ENCODE measurements at regions not wholly inside any gene's neighbourhood (a gene's known extent, or its start where the extent isn't known, plus 50 kb on each side); places are given as distances from the start of the nearest gene placed in this dataset.

DNA sequence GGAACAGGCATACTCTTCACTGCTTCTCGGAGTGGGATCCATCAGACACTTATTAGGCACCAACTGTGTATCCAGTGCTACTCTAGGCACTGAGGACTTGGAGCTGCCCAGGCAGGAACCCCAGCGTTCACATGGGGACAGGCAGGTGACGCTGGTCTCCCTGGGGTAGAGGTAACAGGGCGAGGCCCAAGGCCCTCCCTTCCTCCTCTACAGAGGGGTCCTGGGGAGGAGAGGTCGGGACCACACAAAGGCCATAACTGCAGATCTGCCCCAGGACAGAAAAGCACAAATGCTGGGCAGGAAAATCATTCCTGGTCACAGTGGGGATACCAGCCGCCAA, 262.2 kb downstream of the BRD1 start:
- no peak for ATAC-seq
- Mint-ChIP-seq H3K4me1 (ENCODE audit: low read depth) (no peaks in the 10 kb centered on the region), H3K9me3 (peaks cover 5% of the 10 kb centered on the region), H3K4me3 (no peak overlapping the region), H3K36me3 (ENCODE audit: insufficient read depth) (peaks cover 9% of the 10 kb centered on the region), H3K27me3 (ENCODE audit: low read depth) (no peaks in the 10 kb centered on the region)
- DNase-seq = no peak

DNA sequence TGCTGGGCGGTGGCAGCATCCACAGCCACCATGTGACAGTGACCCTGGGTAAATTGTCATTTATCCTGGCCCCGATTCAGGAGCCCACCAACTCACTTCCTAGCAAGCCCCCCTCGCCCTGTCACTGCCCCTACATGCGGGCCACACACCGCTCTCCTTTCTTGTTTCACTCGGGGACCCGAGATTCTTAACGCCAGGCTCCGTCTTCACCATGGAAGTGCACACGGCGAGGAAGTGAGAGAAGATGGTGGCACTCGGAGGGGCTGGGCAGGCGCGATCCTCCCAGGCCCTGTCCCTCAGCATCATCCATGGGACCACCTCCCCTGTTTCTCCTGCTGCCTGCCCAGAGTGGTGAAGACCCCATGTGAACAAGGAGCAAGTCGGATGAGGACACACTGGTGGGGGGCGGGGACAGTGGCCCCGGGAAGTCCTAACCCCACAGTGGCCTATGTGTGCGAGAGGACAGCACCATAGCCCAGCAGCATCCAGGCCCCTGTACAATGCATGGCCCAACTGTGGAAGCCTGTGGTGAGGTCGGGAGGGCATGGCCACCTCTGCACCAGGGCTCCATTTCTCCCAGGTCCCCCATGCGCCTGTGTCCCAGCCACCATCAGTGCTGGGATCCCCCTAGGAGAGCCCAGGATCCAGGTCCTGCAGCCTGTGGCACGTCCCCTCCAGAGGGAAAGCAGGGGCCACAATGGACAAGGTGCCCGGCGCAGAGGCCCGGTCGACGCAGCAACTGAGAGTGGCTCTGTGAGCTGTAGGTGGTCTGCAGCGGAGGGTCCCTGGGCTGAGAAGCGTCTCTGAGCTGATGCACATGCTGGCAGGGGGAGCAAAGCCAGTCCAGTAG, 262.8 kb downstream of the BRD1 start:
- Mint-ChIP-seq H3K4me3 (no peak overlapping the region), H3K9me3 (peaks cover 5% of the 10 kb centered on the region), H3K36me3 (ENCODE audit: insufficient read depth) (peaks cover 10% of the 10 kb centered on the region), H3K27me3 (ENCODE audit: low read depth) (no peaks in the 10 kb centered on the region), H3K4me1 (ENCODE audit: low read depth) (no peaks in the 10 kb centered on the region)
- DNase-seq (no peak), ATAC-seq (no peak)

DNA sequence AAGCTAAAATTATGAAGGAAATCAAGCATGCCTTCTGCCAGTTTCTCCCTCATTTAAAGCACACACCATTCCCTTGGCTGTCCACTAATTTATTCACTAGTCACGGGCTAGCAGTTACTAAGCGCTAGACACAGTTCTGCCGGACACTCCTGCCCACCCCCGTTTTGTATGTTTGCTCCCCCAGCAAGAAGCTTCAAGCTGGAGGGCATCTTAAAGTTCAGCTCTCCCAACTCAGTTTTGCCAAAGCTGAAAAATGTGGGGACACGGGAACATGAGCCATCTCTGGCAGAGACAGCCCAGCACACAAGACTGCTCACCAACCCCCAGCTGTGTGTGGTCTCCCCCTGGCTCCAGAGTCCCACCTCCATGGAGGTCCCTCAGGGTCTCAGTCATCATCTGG, 263.6 kb downstream of the BRD1 start:
- no peak for DNase-seq
- no peaks in the 10 kb centered on the region for H3K27me3 Mint-ChIP-seq (ENCODE audit: low read depth)
- no peak for ATAC-seq
- no peak overlapping the region for H3K4me3 Mint-ChIP-seq
- no peaks in the 10 kb centered on the region for H3K4me1 Mint-ChIP-seq (ENCODE audit: low read depth)
- peaks cover 5% of the 10 kb centered on the region for H3K9me3 Mint-ChIP-seq
- H3K36me3 Mint-ChIP-seq (ENCODE audit: insufficient read depth) = peaks cover 10% of the 10 kb centered on the region

DNA sequence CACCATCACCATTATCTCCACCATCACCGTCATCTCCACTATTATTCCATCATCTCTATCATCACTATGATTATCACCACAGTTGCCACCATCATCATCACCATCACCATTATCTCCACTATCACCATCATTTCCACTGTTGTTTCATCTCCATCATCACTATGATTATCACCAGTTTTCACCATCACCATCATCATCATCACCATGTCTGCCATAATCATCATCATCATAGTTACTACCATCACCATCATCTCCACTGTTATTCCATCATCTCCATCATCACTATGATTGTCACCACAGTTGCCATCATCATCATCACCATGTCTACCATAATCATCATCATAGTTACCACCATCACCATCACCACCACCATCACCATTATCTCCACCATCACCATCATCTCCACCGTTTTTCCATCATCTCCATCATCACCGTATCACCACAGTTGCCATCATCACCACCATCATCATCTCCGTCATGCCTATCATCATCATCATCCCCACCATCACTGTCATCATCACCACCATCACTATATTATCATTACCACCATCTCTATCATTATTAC, 264.9 kb downstream of the BRD1 start:
- Mint-ChIP-seq H3K36me3 (ENCODE audit: insufficient read depth) (peaks cover 16% of the 10 kb centered on the region), H3K4me1 (ENCODE audit: low read depth) (no peaks in the 10 kb centered on the region), H3K9me3 (peaks cover 13% of the 10 kb centered on the region), H3K4me3 (no peak overlapping the region), H3K27me3 (ENCODE audit: low read depth) (no peaks in the 10 kb centered on the region)
- no peak for ATAC-seq
- DNase-seq = no peak

DNA sequence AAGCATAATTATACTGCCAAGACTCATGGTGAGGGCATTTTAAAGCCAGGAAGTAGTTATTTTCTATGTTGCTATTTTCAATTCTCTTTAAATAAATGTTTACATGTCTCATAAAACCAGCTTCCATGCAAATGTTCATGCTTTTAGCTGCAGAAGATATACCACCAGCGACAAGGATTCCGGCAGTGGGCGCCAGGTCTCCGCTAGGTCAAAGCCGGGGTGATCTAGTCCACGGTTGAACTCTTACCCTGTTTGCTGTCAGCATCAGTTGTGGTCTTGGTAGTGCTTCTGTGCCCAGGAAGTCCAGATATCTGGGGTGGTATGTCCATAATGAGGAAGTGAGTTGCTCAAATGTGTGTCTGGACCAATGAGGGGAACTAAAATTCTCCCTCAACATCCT, 265.7 kb downstream of the BRD1 start:
- H3K36me3 Mint-ChIP-seq (ENCODE audit: insufficient read depth) = peaks cover 16% of the 10 kb centered on the region
- H3K27me3 Mint-ChIP-seq (ENCODE audit: low read depth) = no peaks in the 10 kb centered on the region
- no peaks in the 10 kb centered on the region for H3K4me1 Mint-ChIP-seq (ENCODE audit: low read depth)
- ATAC-seq (no peak), DNase-seq (no peak)
- no peak overlapping the region for H3K4me3 Mint-ChIP-seq
- peaks cover 13% of the 10 kb centered on the region for H3K9me3 Mint-ChIP-seq

DNA sequence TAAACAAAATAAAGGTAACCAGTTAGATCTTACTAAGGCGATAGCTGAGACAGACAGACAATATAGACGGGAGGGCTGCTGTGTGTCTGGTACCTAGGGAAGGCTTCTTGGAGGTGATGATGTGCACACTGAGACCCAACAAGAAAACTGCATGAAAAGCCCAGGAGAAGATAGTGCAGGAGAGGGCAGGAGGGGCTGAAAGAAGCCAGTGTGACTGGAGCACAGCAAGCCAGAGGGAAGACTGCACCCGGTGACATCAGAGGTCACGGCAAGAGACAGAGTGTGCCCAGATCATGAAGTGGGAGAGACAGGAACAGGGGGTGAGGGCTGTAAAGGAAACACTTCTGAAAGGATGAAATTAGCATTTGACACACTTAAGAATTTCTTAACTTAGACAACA, 266.3 kb downstream of the BRD1 start:
- peaks cover 16% of the 10 kb centered on the region for H3K36me3 Mint-ChIP-seq (ENCODE audit: insufficient read depth)
- DNase-seq (no peak), ATAC-seq (no peak)
- no peak overlapping the region for H3K4me3 Mint-ChIP-seq
- peaks cover 13% of the 10 kb centered on the region for H3K9me3 Mint-ChIP-seq
- H3K4me1 Mint-ChIP-seq (ENCODE audit: low read depth) = no peaks in the 10 kb centered on the region
- no peaks in the 10 kb centered on the region for H3K27me3 Mint-ChIP-seq (ENCODE audit: low read depth)

DNA sequence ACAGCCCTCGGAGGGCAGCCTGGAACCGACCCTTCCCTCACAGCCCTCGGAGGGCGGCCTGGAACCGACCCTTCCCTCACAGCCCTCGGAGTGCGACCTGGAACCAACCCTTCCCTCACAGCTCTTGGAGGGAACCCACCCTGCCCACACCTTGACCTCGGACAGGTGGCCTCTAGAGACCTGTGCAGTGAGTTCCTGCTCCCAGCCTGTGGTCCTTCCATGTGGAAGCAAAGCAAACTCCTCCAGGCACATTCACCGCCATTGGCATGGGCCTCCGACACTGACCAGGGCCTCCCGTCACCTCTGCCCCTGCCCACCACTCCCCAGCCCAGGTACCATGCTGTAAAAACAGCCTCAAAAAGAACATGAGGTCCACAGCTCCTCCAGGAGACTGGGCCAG, 272.1 kb downstream of the BRD1 start:
- no peaks in the 10 kb centered on the region for H3K4me1 Mint-ChIP-seq (ENCODE audit: low read depth)
- no peak for DNase-seq
- peaks cover 16% of the 10 kb centered on the region for H3K36me3 Mint-ChIP-seq (ENCODE audit: insufficient read depth)

DNA sequence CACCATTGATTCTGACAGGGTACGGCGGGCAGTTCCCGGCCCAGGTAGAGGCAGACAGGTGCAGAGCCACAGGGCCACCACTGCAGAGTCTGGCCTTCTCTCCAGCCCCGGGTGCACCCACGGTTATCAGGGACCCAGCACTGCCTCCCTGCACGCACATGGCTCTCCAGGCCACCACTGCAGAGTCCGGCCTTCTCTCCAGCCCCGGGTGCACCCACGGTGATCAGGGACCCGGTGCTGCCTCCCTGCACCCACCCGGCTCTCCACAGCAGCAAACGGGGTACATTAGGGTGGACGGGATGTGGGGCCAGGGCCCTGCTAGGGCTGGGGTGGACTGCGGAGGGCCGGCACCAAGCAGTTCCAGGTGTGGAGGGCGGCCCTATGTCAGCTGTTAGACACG, 272.9 kb downstream of the BRD1 start:
- no peak overlapping the region for H3K4me3 Mint-ChIP-seq
- DNase-seq (no peak), ATAC-seq (no peak)
- no peaks in the 10 kb centered on the region for H3K27me3 Mint-ChIP-seq (ENCODE audit: low read depth)
- peaks cover 8% of the 10 kb centered on the region for H3K9me3 Mint-ChIP-seq
- H3K36me3 Mint-ChIP-seq (ENCODE audit: insufficient read depth) = peaks cover 14% of the 10 kb centered on the region
- H3K4me1 Mint-ChIP-seq (ENCODE audit: low read depth) = no peaks in the 10 kb centered on the region

More for the DNA sequence above, 272.1 kb downstream of the BRD1 start:
- H3K4me3 Mint-ChIP-seq = no peak overlapping the region
- H3K27me3 Mint-ChIP-seq (ENCODE audit: low read depth) = no peaks in the 10 kb centered on the region
- ATAC-seq = no peak
- H3K9me3 Mint-ChIP-seq = peaks cover 8% of the 10 kb centered on the region

DNA sequence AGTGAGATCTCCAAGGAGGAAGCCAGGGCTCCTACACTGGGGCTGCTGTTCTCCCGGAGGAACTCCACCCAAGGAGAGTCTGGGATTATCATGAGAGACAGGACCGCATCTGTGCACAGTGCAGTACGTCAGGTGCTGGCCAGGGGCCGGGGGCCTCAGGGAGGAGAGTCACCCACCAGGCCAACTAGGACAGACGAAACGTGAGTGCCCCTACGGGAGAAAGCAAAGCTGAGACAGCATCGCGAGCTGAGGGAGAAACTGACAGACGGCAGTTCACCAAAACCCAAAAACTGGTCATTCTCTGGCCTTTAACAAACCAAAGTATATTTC, 273.4 kb downstream of the BRD1 start:
- peaks cover 14% of the 10 kb centered on the region for H3K36me3 Mint-ChIP-seq (ENCODE audit: insufficient read depth)
- no peaks in the 10 kb centered on the region for H3K27me3 Mint-ChIP-seq (ENCODE audit: low read depth)
- no peaks in the 10 kb centered on the region for H3K4me1 Mint-ChIP-seq (ENCODE audit: low read depth)
- no peak overlapping the region for H3K4me3 Mint-ChIP-seq
- no peak for DNase-seq
- peaks cover 8% of the 10 kb centered on the region for H3K9me3 Mint-ChIP-seq
- ATAC-seq = no peak

DNA sequence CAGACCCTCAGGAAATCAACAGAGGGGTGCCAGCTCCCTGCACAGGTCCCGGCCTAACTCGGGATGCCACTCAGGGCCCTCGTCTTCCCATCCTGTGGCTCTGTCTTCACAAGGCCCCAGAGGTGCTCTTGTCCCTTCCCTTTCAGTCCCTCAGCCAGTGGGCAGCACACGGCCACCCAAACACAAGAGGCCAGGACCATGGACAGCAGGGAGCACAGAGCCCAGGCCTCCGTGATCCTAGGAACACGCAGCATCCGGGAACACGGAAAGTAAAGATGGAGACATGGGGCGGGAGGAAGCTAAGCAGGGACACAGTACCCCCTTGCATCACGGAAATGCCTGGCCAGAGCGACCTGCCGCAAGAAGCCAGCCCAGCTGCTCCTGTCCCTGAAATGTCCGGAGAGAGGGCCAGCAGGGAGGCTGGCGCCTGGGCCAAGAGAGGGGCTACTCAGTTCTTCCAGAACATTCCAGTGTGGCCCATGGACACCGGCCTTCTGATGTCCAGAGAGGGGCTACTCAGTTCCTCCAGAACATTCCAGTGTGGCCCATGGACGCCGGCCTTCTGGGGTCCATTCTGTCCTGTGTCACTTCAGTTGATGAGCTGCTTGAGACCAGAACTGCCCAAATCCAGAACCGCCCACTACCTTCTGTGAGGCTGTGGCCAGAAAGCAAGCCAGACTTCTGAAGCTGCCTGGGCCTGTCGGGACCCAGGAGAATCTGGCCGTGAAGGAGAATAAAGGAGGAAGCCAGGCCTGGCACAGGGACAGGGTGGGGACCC, 274.0 kb downstream of the BRD1 start:
- peaks cover 6% of the 10 kb centered on the region for H3K9me3 Mint-ChIP-seq

DNA sequence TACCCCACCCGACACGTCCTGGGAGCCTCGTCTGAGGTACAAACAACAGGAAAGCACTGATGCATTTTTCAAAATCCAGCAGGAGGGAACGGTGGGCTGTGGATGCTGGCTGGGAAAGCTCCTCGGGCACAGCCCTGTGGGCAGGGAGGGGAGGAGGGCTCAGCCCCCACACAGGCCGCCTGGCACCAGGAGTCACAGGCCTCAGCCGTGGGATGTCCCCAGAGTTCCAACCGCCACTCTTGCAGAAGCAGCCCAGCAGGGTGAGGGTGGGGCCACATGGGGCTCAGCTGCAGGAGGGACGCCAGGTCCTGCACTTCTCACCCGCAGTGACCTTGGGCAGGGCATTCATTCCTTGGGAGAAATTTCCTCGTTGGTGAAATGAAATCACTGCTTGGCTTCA, 274.6 kb downstream of the BRD1 start:
- ATAC-seq (no peak), DNase-seq (no peak)
- peaks cover 6% of the 10 kb centered on the region for H3K36me3 Mint-ChIP-seq (ENCODE audit: insufficient read depth)
- H3K4me1 Mint-ChIP-seq (ENCODE audit: low read depth) = no peaks in the 10 kb centered on the region
- no peaks in the 10 kb centered on the region for H3K9me3 Mint-ChIP-seq
- no peaks in the 10 kb centered on the region for H3K27me3 Mint-ChIP-seq (ENCODE audit: low read depth)
- H3K4me3 Mint-ChIP-seq = no peak overlapping the region

More for the DNA sequence above, 274.0 kb downstream of the BRD1 start:
- no peak overlapping the region for H3K4me3 Mint-ChIP-seq
- H3K27me3 Mint-ChIP-seq (ENCODE audit: low read depth) = no peaks in the 10 kb centered on the region
- ATAC-seq = no peak
- DNase-seq = no peak
- no peaks in the 10 kb centered on the region for H3K4me1 Mint-ChIP-seq (ENCODE audit: low read depth)
- H3K36me3 Mint-ChIP-seq (ENCODE audit: insufficient read depth) = peaks cover 12% of the 10 kb centered on the region

DNA sequence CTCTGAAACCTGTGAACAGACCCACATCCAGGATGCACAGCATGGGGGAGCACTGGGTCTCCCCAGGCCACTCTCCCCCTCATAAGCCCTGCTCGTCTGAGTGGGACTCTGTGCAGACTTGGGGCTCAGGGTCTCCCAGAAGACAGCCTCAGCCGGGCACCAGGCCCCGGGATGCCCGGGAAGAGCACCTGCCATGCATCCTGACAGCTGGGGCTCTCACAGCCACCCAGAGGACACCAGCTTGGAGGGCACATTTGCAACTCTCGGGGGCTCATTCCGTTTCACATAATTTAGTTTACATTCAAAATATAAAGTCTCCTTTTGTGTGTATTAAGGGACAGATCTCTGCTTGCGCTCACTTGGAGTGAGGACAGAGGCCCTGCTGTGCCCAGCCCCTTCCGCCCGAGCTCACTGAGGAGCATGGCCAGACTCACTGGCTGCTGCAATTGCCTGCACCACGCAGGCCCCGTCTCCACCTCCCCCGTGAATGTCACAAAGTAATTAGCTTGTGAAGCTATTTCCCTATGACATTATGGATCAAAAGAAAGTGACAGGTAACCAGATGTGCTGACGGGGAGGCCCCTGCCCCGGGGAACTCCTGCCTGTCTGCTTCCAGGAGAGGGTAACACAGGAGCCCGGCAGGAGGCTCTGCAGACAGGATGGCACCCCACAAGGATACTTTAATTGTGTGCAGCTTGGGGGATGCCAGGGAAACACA, 275.6 kb downstream of the BRD1 start:
- no peaks in the 10 kb centered on the region for H3K4me1 Mint-ChIP-seq (ENCODE audit: low read depth)
- no peak for DNase-seq
- ATAC-seq = no peak

DNA sequence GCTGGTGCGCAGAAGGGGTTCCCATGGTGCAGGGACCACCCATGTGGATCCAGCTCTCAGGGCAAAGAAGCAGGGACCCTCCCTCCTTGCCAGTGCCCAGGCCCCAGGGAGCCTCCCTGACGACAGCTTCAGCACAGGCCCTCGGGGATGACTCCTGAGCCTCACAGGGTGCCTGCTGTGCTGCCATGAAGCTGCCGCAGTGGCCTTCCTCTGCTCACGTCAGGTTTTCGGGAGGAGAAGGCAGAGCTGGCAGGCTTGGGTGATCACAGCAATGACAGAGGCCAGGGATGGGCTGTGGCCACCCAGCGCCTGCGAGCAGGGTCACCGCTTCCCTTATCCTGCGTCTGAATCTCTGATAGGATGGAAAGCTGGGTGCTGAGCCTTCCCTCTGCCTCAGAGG, 276.2 kb downstream of the BRD1 start:
- Mint-ChIP-seq H3K36me3 (ENCODE audit: insufficient read depth) (peaks cover 8% of the 10 kb centered on the region), H3K4me3 (no peak overlapping the region), H3K27me3 (ENCODE audit: low read depth) (no peaks in the 10 kb centered on the region), H3K9me3 (no peaks in the 10 kb centered on the region), H3K4me1 (ENCODE audit: low read depth) (no peaks in the 10 kb centered on the region)
- DNase-seq (no peak), ATAC-seq (no peak)

More for the DNA sequence above, 275.6 kb downstream of the BRD1 start:
- Mint-ChIP-seq H3K36me3 (ENCODE audit: insufficient read depth) (peaks cover 7% of the 10 kb centered on the region), H3K27me3 (ENCODE audit: low read depth) (no peaks in the 10 kb centered on the region), H3K4me3 (no peak overlapping the region), H3K9me3 (no peaks in the 10 kb centered on the region)

DNA sequence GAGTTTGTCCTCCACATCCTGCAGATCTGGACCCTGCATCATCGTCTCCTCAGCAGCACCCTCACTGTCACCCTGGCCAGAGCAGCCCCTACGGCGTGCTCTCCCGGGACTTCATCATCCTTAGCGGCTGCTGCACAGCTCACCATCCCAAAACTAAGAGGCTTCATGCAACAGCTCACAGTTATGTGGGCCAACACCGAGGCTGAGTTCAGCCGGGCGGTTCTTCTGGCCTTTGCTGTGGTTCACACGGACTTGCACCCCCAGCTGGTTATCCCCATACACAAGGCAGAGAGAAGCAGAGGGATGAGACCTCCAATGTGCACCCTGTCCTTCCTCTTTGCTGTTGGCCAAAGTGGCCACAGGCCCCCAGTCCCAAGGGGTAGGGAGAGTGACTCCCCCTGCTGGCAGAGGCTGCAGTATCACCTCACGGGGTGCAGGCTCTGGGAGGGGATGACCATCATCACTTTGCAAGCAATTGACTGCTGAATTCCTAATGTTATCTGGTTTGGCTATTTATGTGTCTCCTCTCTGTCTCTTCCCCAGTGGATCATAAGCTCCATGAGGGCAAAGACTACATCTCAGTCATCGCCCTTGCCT, 276.8 kb downstream of the BRD1 start:
- H3K27me3 Mint-ChIP-seq (ENCODE audit: low read depth) = no peaks in the 10 kb centered on the region
- no peaks in the 10 kb centered on the region for H3K9me3 Mint-ChIP-seq
- H3K4me1 Mint-ChIP-seq (ENCODE audit: low read depth) = no peaks in the 10 kb centered on the region
- ATAC-seq = no peak
- H3K4me3 Mint-ChIP-seq = no peak overlapping the region
- DNase-seq = no peak
- peaks cover 5% of the 10 kb centered on the region for H3K36me3 Mint-ChIP-seq (ENCODE audit: insufficient read depth)
